Sigmoid colon (tissue), 3 donors: ENCODE measurements at regions not wholly inside any gene's neighbourhood (a gene's known extent, or its start where the extent isn't known, plus 50 kb on each side); places are given as distances from the start of the nearest gene placed in this dataset.

Experiments used
- CTCF ChIP-seq, 4 experiments: fragments of 450-650 bp in 3 of 4; fragments of 200-600 bp in 1 of 4; IDR thresholded peaks; one replicate each; pipeline ENCODE4 v1.5.1; 2016 to 2019; ENCODE audit warnings: antibody characterized with exemption in 4 of 4, mild to moderate bottlenecking in 3 of 4, moderate library complexity in 2 of 4
- POLR2A ChIP-seq, 2 donors: fragments of 450-650 bp; IDR thresholded peaks; one replicate each; pipeline ENCODE4 v1.6.1; 2016; ENCODE audit warnings: antibody characterized with exemption in 2 of 2, mild to moderate bottlenecking in 2 of 2, moderate library complexity in 2 of 2

GRCh38 chr1:219806020-219806419, 122.3 kb downstream of the SLC30A10 start:
- TF ChIP-seq CTCF (IDR thresholded peaks at IDR 0.05) = no peak
- no peak for TF ChIP-seq POLR2A (IDR thresholded peaks at IDR 0.05)
